IMR-90 (cell line): ENCODE measurements at regions not wholly inside any gene's neighbourhood (a gene's known extent, or its start where the extent isn't known, plus 50 kb on each side); places are given as distances from the start of the nearest gene placed in this dataset.
A peak's percentile ranks its signal among the peaks of the same experiment; 100 is the strongest.

Source experiments
- ATAC-seq: fragments of 200-7000 bp; cut with Tn5 transposase; 2 replicates; pipeline ENCODE4 v1.9.1; 2020; ENCODE audit warnings: low read depth, mild to moderate bottlenecking, moderate library complexity
- BruUV-seq: library from RNA; stranded (reverse); fragments of 400-500 nt; replicated peaks from 2 replicates; lab custom pipeline; 2021; lab: Mats Ljungman, UMichigan
- CTCF ChIA-PET: fragments of 300-600 bp; formaldehyde crosslinking; extraction: SDS; loops from one replicate; lab custom pipeline; 2021; ENCODE audit warnings: antibody characterized with exemption; lab: Yijun Ruan, JAX
- POLR2A ChIA-PET: fragments of 300-600 bp; sonication (Branson Sonifier 250); formaldehyde crosslinking; loops from one replicate; lab custom pipeline; 2022; ENCODE audit warnings: antibody characterized with exemption; ENCODE audit not compliant: unreplicated experiment; lab: Charles Lee
- DNase-seq: peaks from one replicate; pipeline ENCODE4 v3.0.0; 2013
- H2AFZ ChIP-seq: replicated peaks from 2 replicates; pipeline ENCODE3; 2013; ENCODE audit warnings: low read length, mild to moderate bottlenecking; ENCODE audit not compliant: poor library complexity
- H2AK5ac ChIP-seq: 2 replicates; pipeline ENCODE4 v1.6.1; 2013; ENCODE audit warnings: low read depth, low read length, inconsistent platforms
- H2AK9ac ChIP-seq: replicated peaks from 2 replicates; pipeline ENCODE3; 2013; ENCODE audit warnings: mild to moderate bottlenecking, low read depth, low read length, moderate library complexity; ENCODE audit not compliant: poor library complexity
- H2BK120ac ChIP-seq: 2 replicates; pipeline ENCODE4 v1.6.1; 2013; ENCODE audit warnings: low read depth, low read length, inconsistent platforms
- H2BK15ac ChIP-seq: 3 replicates; pipeline ENCODE4 v1.6.1; 2013; ENCODE audit warnings: low read depth, low read length, inconsistent platforms
- H2BK20ac ChIP-seq: 2 replicates; pipeline ENCODE4 v1.6.1; 2013; ENCODE audit warnings: low read depth, mild to moderate bottlenecking, inconsistent platforms, low read length, moderate library complexity
- H2BK5ac ChIP-seq: 2 replicates; pipeline ENCODE4 v1.6.1; 2013; ENCODE audit warnings: mild to moderate bottlenecking, low read depth, low read length, inconsistent platforms; ENCODE audit not compliant: poor library complexity, severe bottlenecking
- H3K14ac ChIP-seq: replicated peaks from 2 replicates; pipeline ENCODE4 v1.6.1; 2013; ENCODE audit warnings: low read depth, low read length, inconsistent platforms
- H3K18ac ChIP-seq: 2 replicates; pipeline ENCODE4 v1.6.1; 2013; ENCODE audit warnings: low read depth, low read length, control low read depth
- H3K23ac ChIP-seq: 2 replicates; pipeline ENCODE4 v1.6.1; 2013; ENCODE audit warnings: low read depth, low read length, inconsistent platforms
- H3K27ac ChIP-seq: 2 replicates; pipeline ENCODE4 v1.5.1; 2013; ENCODE audit warnings: mild to moderate bottlenecking, control low read depth, low read length; ENCODE audit not compliant: insufficient read depth
- H3K27me3 ChIP-seq: 2 replicates; pipeline ENCODE4 v1.6.1; 2013; ENCODE audit warnings: low read length; ENCODE audit not compliant: control insufficient read depth, insufficient read depth
- H3K36me3 ChIP-seq: 2 replicates; pipeline ENCODE4 v1.6.1; 2013; ENCODE audit warnings: low read length, mixed read lengths; ENCODE audit not compliant: control insufficient read depth, insufficient read depth
- H3K4ac ChIP-seq: 2 replicates; pipeline ENCODE4 v1.6.1; 2013; ENCODE audit warnings: low read depth, low read length, inconsistent platforms
- H3K4me1 ChIP-seq: 2 replicates; pipeline ENCODE4 v1.6.1; 2013; ENCODE audit warnings: low read length, mixed read lengths; ENCODE audit not compliant: control insufficient read depth, insufficient read depth
- H3K4me2 ChIP-seq: 2 replicates; pipeline ENCODE4 v1.6.1; 2013; ENCODE audit warnings: low read depth, mild to moderate bottlenecking, control low read depth, low read length, moderate library complexity
- H3K4me3 ChIP-seq: 2 replicates; pipeline ENCODE4 v1.5.1; 2013; ENCODE audit warnings: low read depth, mild to moderate bottlenecking, control low read depth, low read length, moderate library complexity; ENCODE audit not compliant: insufficient read depth
- H3K56ac ChIP-seq: 2 replicates; pipeline ENCODE4 v1.6.1; 2013; ENCODE audit warnings: low read length, inconsistent platforms; ENCODE audit not compliant: insufficient read depth; ENCODE audit errors: extremely low read depth
- H3K79me1 ChIP-seq, 2 experiments: 2 replicates each; pipeline ENCODE4 v1.6.1; 2013; ENCODE audit warnings: low read length in 2 of 2, inconsistent platforms in 1 of 2, low read depth in 1 of 2
- H3K9ac ChIP-seq: 2 replicates; pipeline ENCODE4 v1.6.1; 2013; ENCODE audit warnings: low read depth, low read length, control low read depth
- H3K9me1 ChIP-seq: 2 replicates; pipeline ENCODE4 v1.6.1; 2013; ENCODE audit warnings: low read length, inconsistent platforms; ENCODE audit not compliant: insufficient read depth
- H3K9me3 ChIP-seq: 2 replicates; pipeline ENCODE4 v1.6.1; 2013; ENCODE audit warnings: low read length; ENCODE audit not compliant: control insufficient read depth, insufficient read depth
- H4K20me1 ChIP-seq: 2 replicates; pipeline ENCODE4 v1.6.1; 2013; ENCODE audit warnings: low read length, inconsistent platforms; ENCODE audit not compliant: insufficient read depth
- H4K5ac ChIP-seq: 2 replicates; pipeline ENCODE4 v1.6.1; 2013; ENCODE audit warnings: mild to moderate bottlenecking, low read depth, low read length, control low read depth
- H4K8ac ChIP-seq, 2 experiments: 2 replicates each; pipeline ENCODE4 v1.6.1; 2013; ENCODE audit warnings: low read depth in 2 of 2, low read length in 2 of 2, control low read depth in 1 of 2, inconsistent platforms in 1 of 2
- H4K91ac ChIP-seq: 2 replicates; pipeline ENCODE4 v1.6.1; 2013; ENCODE audit warnings: low read depth, low read length, inconsistent platforms; ENCODE audit not compliant: insufficient read depth
- FOS ChIP-seq: fragments of 150-350 bp; IDR thresholded peaks from 2 replicates; pipeline ENCODE4 v1.6.1; 2016; ENCODE audit warnings: low read depth, low read length
- MAFK ChIP-seq: IDR thresholded peaks from 2 replicates; pipeline ENCODE4 v1.6.1; 2012; ENCODE audit warnings: low read depth, low read length, improper control_type of control experiment
- POLR2A ChIP-seq: IDR thresholded peaks from 2 replicates; pipeline ENCODE4 v1.6.1; 2012; ENCODE audit warnings: mild to moderate bottlenecking, low read depth, low read length
- RFX5 ChIP-seq: IDR thresholded peaks from 2 replicates; pipeline ENCODE4 v1.8.0; 2012; ENCODE audit warnings: low read depth, mild to moderate bottlenecking, low read length, moderate library complexity
- SMC3 ChIP-seq: fragments of 150-350 bp; IDR thresholded peaks from 2 replicates; pipeline ENCODE4 v1.6.1; 2016; ENCODE audit warnings: low read depth, mild to moderate bottlenecking, antibody characterized with exemption, low read length, moderate library complexity
- WGBS, 2 experiments: methylation state at CpG; one replicate each; pipeline versions ENCODE4 v1.1.5 to v1.1.7; 2013; ENCODE audit warnings: missing lambda C conversion rate in 2 of 2; ENCODE audit not compliant: insufficient read length in 1 of 2; ENCODE audit errors: extremely low coverage in 2 of 2; 5-methylcytosine and 5-hydroxymethylcytosine counted together
- dilution Hi-C: fragments of 300-500 bp; cut with HindIII; formaldehyde crosslinking; loops from one replicate; pipeline ENCODE4 v1.14.3; 2018; ENCODE audit warnings: low sequenced_read_pairs; ENCODE audit not compliant: unreplicated experiment
- in situ Hi-C: fragments of 300-500 bp; cut with MboI; formaldehyde crosslinking; loops from 3 replicates; pipeline ENCODE4 v1.14.3; 2019; ENCODE audit warnings: low sequenced_read_pairs, inconsistent platforms, mixed read lengths
- intact Hi-C: fragments of 100-400 bp; cut with micrococcal nuclease; formaldehyde crosslinking; loops from 2 replicates; pipeline ENCODE4 v1.10.0; 2022
- TF ChIP-seq, protein P1 (sequence below): fragments of 150-350 bp; IDR thresholded peaks from 2 replicates; pipeline ENCODE4 v1.6.1; 2016; ENCODE audit warnings: low read depth, mild to moderate bottlenecking, low read length, moderate library complexity, borderline replicate concordance
- TF ChIP-seq, protein P2 (sequence below): fragments of 150-350 bp; IDR thresholded peaks from 2 replicates; pipeline ENCODE4 v1.6.1; 2017; ENCODE audit warnings: mild to moderate bottlenecking, antibody characterized with exemption, low read length, low read depth

DNA sequence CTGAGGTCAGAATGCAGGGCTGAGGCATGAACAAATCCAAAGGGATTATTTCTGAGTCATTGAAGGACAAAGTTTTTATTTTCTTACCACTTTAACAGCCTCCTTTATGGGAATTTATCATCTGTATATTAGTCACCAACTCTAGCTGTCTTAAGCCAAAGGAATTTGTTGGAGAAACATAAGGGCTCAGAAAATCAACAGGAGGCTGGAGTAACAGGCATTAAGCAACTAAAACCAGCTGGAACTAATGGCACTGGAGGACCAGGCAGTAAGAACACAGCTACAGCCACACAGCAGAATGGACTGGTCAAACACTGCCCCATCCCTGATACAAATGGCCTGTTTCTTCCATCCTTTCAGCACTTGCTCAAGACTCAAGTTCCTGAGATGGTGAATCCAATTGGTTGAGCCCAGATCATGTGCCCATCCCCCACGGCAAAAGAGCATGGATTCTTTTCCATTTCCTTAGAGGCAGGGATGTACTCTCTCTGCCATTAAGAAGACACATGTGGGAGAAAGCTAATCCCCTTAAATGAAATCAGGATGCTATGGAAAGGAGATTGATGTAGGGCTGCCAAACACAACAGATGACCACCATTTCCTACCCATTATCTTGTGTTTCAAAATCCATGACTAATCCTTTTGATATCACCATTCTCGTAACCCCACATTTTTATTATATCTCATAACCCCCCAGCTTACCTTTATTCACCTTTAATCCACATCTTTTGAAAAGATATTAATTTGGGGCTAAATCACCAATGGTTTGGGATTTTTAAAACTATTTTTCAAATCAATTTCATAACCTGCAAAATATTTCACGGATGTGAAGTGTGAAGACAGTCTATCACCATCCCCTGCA, 157.0 kb upstream of the FNDC3A start (continued):
- TF ChIP-seq MAFK (no peak), RFX5 (no peak), FOS (peak; percentile 84)
- TF ChIP-seq, protein P1, sequence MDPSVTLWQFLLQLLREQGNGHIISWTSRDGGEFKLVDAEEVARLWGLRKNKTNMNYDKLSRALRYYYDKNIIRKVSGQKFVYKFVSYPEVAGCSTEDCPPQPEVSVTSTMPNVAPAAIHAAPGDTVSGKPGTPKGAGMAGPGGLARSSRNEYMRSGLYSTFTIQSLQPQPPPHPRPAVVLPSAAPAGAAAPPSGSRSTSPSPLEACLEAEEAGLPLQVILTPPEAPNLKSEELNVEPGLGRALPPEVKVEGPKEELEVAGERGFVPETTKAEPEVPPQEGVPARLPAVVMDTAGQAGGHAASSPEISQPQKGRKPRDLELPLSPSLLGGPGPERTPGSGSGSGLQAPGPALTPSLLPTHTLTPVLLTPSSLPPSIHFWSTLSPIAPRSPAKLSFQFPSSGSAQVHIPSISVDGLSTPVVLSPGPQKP: no peak

DNA sequence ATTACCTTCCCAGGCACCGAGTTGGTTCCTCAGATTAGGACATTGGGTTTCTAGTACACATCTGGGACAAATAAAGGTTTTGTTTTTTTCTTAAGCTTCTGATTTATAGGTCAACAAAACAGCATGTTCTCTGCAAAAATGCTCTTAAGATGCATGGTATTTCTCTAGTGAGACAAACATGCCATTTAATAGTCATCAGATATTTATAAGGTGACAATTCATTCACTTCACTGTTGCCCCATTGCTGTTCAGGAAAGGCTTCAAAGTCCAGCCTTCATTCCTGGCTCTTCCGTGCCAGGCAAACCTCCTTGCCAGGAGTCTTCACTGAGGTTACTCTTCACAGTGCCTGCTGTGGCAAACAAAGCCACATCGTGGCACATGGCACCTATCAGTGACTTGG, 156.3 kb upstream of the FNDC3A start:
- Histone ChIP-seq H3K4me3 (no peak overlapping the region), H4K91ac (peak overlapping the region; percentile 54; the same call in 1 of the 2 replicates), H4K5ac (peak overlapping the region; percentile 30; the same call in 1 of the 2 replicates), H2AK5ac (peak overlapping the region; percentile 67), H4K8ac (peak overlapping the region; percentile 32 to 42; a peak in 3 of 4 replicates), H3K79me1 (no peaks in the 10 kb centered on the region), H3K14ac (peak overlapping the region; percentile 57; the same call in 1 of the 2 replicates), H2BK5ac (no peak overlapping the region), H2BK120ac (peak overlapping the region; percentile 42), H3K4me2 (no peak overlapping the region), H2BK15ac (peak overlapping the region; percentile 51; the same call in 1 of the 3 replicates), H2BK20ac (peak overlapping the region; percentile 52; the same call in 1 of the 2 replicates), H4K20me1 (peaks cover 3% of the 10 kb centered on the region; the same call in 1 of the 2 replicates), H3K4me1 (peaks cover 12% of the 10 kb centered on the region), H3K36me3 (no peaks in the 10 kb centered on the region), H3K23ac (no peak overlapping the region), H3K9me1 (peaks cover 3% of the 10 kb centered on the region), H2AK9ac (no peak overlapping the region), H3K27ac (peak overlapping the region; percentile 32; the same call in 1 of the 2 replicates), H2AFZ (no peak overlapping the region), H3K18ac (peak overlapping the region; percentile 94), H3K9me3 (no peaks in the 10 kb centered on the region), H3K9ac (no peak overlapping the region), H3K27me3 (no peaks in the 10 kb centered on the region), H3K56ac (no peak overlapping the region), H3K4ac (peak overlapping the region; percentile 65)
- ChIA-PET CTCF (no interaction called here), POLR2A (no interaction called here)
- ATAC-seq: no peak
- WGBS, 2 experiments: 100% methylated on average over 1 of the region's 3 CpGs; no CpG with 5 or more reads in 1 of the 2 experiments
- intact Hi-C loops: no loop called here
- no peak for DNase-seq
- in situ Hi-C loops: no loop called here
- TF ChIP-seq, protein P2, sequence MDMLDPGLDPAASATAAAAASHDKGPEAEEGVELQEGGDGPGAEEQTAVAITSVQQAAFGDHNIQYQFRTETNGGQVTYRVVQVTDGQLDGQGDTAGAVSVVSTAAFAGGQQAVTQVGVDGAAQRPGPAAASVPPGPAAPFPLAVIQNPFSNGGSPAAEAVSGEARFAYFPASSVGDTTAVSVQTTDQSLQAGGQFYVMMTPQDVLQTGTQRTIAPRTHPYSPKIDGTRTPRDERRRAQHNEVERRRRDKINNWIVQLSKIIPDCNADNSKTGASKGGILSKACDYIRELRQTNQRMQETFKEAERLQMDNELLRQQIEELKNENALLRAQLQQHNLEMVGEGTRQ: no peak
- TF ChIP-seq POLR2A (no peak), SMC3 (no peak), MAFK (no peak), RFX5 (no peak)
- TF ChIP-seq, protein P1: no peak
- dilution Hi-C loops: no loop called here
- BruUV-seq: no TSS peak
